H1 (cell line): ENCODE measurements at regions not wholly inside any gene's neighbourhood (a gene's known extent, or its start where the extent isn't known, plus 50 kb on each side); places are given as distances from the start of the nearest gene placed in this dataset.

Source experiments
- HDAC6 ChIP-seq: IDR thresholded peaks from one replicate; pipeline ENCODE4 v1.7.1; 2012; ENCODE audit warnings: low read depth, mild to moderate bottlenecking, inconsistent platforms, low read length, moderate library complexity
- SIX5 ChIP-seq: IDR thresholded peaks from 2 replicates; pipeline ENCODE4 v1.6.1; 2011; ENCODE audit warnings: mild to moderate bottlenecking, low read depth, low read length
- TAF1 ChIP-seq: IDR thresholded peaks from 2 replicates; pipeline ENCODE4 v1.6.1; 2011; ENCODE audit warnings: mild to moderate bottlenecking, low read depth, low read length

GRCh38 chr5:60453186-60453976, 246.6 kb downstream of the DEPDC1B start (continued):
- TF ChIP-seq TAF1 = no peak
- no peak for TF ChIP-seq HDAC6
- no peak for TF ChIP-seq SIX5
- TF ChIP-seq, all 59 proteins: peak for 0
